B cell (primary cell): ENCODE measurements at regions not wholly inside any gene's neighbourhood (a gene's known extent, or its start where the extent isn't known, plus 50 kb on each side); places are given as distances from the start of the nearest gene placed in this dataset.

Experiments used
- ATAC-seq: fragments of 200-7000 bp; cut with Tn5 transposase; one replicate; pipeline ENCODE4 v1.10.0; 2021; ENCODE audit warnings: low read depth, mild to moderate bottlenecking, moderate number of reproducible peaks, moderate library complexity
- CTCF ChIA-PET: fragments of 350-600 bp; sonication (Branson Sonifier 250); formaldehyde crosslinking; loops from one replicate; lab custom pipeline; 2021; ENCODE audit warnings: antibody characterized with exemption, inconsistent platforms; lab: Charles Lee
- POLR2A ChIA-PET: fragments of 350-600 bp; sonication (Branson Sonifier 250); formaldehyde crosslinking; loops from one replicate; lab custom pipeline; 2021; ENCODE audit warnings: antibody characterized with exemption; lab: Charles Lee
- DNase-seq: peaks from one replicate; pipeline ENCODE4 v3.0.0; 2013
- H2AFZ ChIP-seq: 2 replicates; pipeline ENCODE4 v1.6.1; 2012; ENCODE audit warnings: mild to moderate bottlenecking, low read depth, low read length; ENCODE audit not compliant: insufficient read depth, poor library complexity, severe bottlenecking
- H3K27ac ChIP-seq, 2 donors: 1 replicate in 1 of 2; 2 replicates in 1 of 2; pipeline ENCODE4 v1.5.1; 2012 to 2013; ENCODE audit warnings: low read length in 2 of 2, mild to moderate bottlenecking in 2 of 2, moderate library complexity in 1 of 2
- H3K27me3 ChIP-seq, 4 experiments: fragments of 200-600 bp in 1 of 4; sonication (generic) in 1 of 4; replicated peaks in 1 of 4; 1 replicate in 2 of 4; 2 replicates in 2 of 4; pipeline versions ENCODE4 v1.6.1 to v1.7.0; 2013 to 2016; ENCODE audit warnings: low read length in 3 of 4, mild to moderate bottlenecking in 2 of 4, mixed read lengths in 1 of 4, moderate library complexity in 1 of 4; ENCODE audit not compliant: insufficient read depth in 4 of 4, control insufficient read depth in 3 of 4; ENCODE audit errors: control extremely low read depth in 1 of 4
- H3K36me3 ChIP-seq, 2 experiments: replicated peaks in 1 of 2; 1 replicate in 1 of 2; 2 replicates in 1 of 2; pipeline versions ENCODE4 v1.6.1 to v1.7.1; 2013; ENCODE audit warnings: low read length in 1 of 2; ENCODE audit not compliant: insufficient read depth in 2 of 2, control insufficient read depth in 1 of 2; ENCODE audit errors: control extremely low read depth in 1 of 2, extremely low read depth in 1 of 2
- H3K4me1 ChIP-seq, 2 donors: fragments of 200-600 bp in 1 of 2; sonication (generic) in 1 of 2; 1 replicate in 1 of 2; 2 replicates in 1 of 2; pipeline versions ENCODE4 v1.5.1 to v1.6.1; 2013 to 2017; ENCODE audit warnings: low read length in 2 of 2; ENCODE audit not compliant: control insufficient read depth in 2 of 2, insufficient read depth in 2 of 2
- H3K4me2 ChIP-seq: replicated peaks from 2 replicates; pipeline ENCODE3; 2012; ENCODE audit warnings: mild to moderate bottlenecking, low read depth, low read length; ENCODE audit not compliant: poor library complexity, severe bottlenecking
- H3K4me3 ChIP-seq, 5 experiments: fragments of 200-600 bp in 1 of 5; sonication (generic) in 1 of 5; 1 replicate in 3 of 5; 2 replicates in 2 of 5; pipeline versions ENCODE4 v1.5.1 to v1.7.0; 2011 to 2016; ENCODE audit warnings: low read length in 4 of 5, mild to moderate bottlenecking in 4 of 5, low read depth in 2 of 5, control low read depth in 1 of 5, moderate library complexity in 1 of 5; ENCODE audit not compliant: insufficient read depth in 1 of 5; ENCODE audit errors: control extremely low read depth in 1 of 5, extremely low read depth in 1 of 5
- H3K79me2 ChIP-seq: fragments of 200-600 bp; sonication (generic); one replicate; pipeline ENCODE4 v1.6.0; 2016; ENCODE audit warnings: low read length; ENCODE audit not compliant: control insufficient read depth, insufficient read depth
- H3K9ac ChIP-seq: fragments of 200-600 bp; sonication (generic); 2 replicates; pipeline ENCODE4 v1.6.1; 2017; ENCODE audit warnings: mild to moderate bottlenecking, low read length, moderate library complexity
- H3K9me3 ChIP-seq, 3 donors: one replicate each; pipeline versions ENCODE4 v1.6.1 to v1.7.1; 2013; ENCODE audit warnings: low read length in 2 of 3; ENCODE audit not compliant: control insufficient read depth in 2 of 3, insufficient read depth in 1 of 3; ENCODE audit errors: control extremely low read depth in 1 of 3
- H4K20me1 ChIP-seq: 2 replicates; pipeline ENCODE4 v1.6.0; 2012; ENCODE audit warnings: mild to moderate bottlenecking, low read length; ENCODE audit not compliant: insufficient read depth, control insufficient read depth, poor library complexity, severe bottlenecking
- H3K27ac Mint-ChIP-seq: one replicate; pipeline ENCODE4 v1.8.0; 2021; ENCODE audit warnings: mixed read lengths
- H3K27me3 Mint-ChIP-seq: one replicate; pipeline ENCODE4 v1.8.0; 2021; ENCODE audit warnings: mixed read lengths
- H3K4me1 Mint-ChIP-seq: one replicate; pipeline ENCODE4 v1.8.0; 2021; ENCODE audit warnings: mixed read lengths
- H3K4me3 Mint-ChIP-seq: one replicate; pipeline ENCODE4 v1.8.0; 2021; ENCODE audit warnings: mixed read lengths
- H3K9me3 Mint-ChIP-seq: one replicate; pipeline ENCODE4 v1.8.0; 2022; ENCODE audit warnings: mixed read lengths; ENCODE audit not compliant: insufficient read depth
- CTCF ChIP-seq: fragments of 200-600 bp; IDR thresholded peaks from one replicate; pipeline ENCODE4 v1.8.0; 2022; ENCODE audit warnings: antibody characterized with exemption, mild to moderate bottlenecking
- EZH2 ChIP-seq: IDR thresholded peaks from 2 replicates; pipeline ENCODE4 v1.6.1; 2012; ENCODE audit warnings: borderline replicate concordance, low read depth, mild to moderate bottlenecking, moderate library complexity, low read length; ENCODE audit not compliant: insufficient read depth, poor library complexity, severe bottlenecking
- WGBS: methylation state at CpG from one replicate; pipeline ENCODE4 v1.1.5; 2013; ENCODE audit warnings: missing lambda C conversion rate; ENCODE audit not compliant: insufficient coverage; 5-methylcytosine and 5-hydroxymethylcytosine counted together
- intact Hi-C: fragments of 100-400 bp; cut with micrococcal nuclease; formaldehyde crosslinking; loops from one replicate; pipeline ENCODE4 v1.10.0; 2022

DNA sequence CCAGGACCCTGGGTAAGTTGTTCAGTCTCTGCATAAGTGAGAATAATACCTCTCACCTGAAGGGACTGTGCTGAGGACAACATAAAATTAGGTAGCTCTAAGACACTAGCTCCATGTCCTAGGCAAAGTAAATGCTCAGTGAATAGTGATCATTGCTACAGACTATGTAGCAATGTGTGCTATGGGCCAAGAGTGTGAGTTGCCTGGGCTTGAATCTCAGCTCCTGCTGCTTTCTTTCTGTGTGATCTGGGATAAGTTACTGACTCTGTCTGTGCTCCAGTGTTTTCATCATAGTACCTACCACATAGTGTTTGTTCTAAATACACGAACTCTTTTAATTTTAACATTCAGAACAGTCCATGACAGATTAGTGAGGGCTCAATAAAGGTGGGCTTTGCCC is 81.1 kb upstream of the MFGE8 start:
- no peak overlapping the region for H3K27ac ChIP-seq
- peaks cover 0 to 5% (median 0%) of the 10 kb centered on the region in 4 experiments for H3K27me3 ChIP-seq
- POLR2A ChIA-PET: no interaction called here
- no peaks in the 10 kb centered on the region for H3K4me1 ChIP-seq
- intact Hi-C loops: no loop called here
- H3K4me3 Mint-ChIP-seq: no peak overlapping the region
- CTCF ChIA-PET: no interaction called here
- H3K36me3 ChIP-seq: no peaks in the 10 kb centered on the region
- peaks cover 36% of the 10 kb centered on the region for H3K27me3 Mint-ChIP-seq
- no peaks in the 10 kb centered on the region for H4K20me1 ChIP-seq
- WGBS: no CpG with 5 or more reads among the region's 1 CpG
- no peak for DNase-seq
- no peaks in the 10 kb centered on the region for H3K4me1 Mint-ChIP-seq
- H3K9ac ChIP-seq: no peak overlapping the region
- no peaks in the 10 kb centered on the region for H3K9me3 ChIP-seq
- no peak overlapping the region for H3K27ac Mint-ChIP-seq
- H3K4me2 ChIP-seq: no peak overlapping the region
- H3K9me3 Mint-ChIP-seq: no peaks in the 10 kb centered on the region
- H3K79me2 ChIP-seq: no peaks in the 10 kb centered on the region
- H2AFZ ChIP-seq: no peak overlapping the region
- no peak for ATAC-seq
- no peak for TF ChIP-seq EZH2
- TF ChIP-seq CTCF: no peak
- no peak overlapping the region for H3K4me3 ChIP-seq

DNA sequence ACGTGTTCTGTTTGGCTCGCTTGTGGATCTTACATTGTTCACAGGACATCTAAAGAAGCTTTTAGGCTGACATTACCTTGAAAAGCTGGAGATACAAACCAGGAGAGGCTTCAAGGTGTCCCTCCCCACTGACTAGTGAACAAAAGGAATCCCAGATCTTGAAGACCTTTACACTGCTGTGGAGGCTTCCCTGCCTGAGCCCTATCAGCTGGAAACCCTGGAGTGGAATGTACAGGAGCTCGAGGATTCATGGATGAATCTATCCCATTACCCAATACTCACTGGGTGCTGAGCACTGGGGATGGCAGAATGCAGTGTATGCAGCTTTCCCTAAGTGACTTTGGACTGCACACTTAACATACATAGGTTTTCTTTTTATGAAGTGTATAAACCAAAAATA is 82.3 kb upstream of the MFGE8 start:
- H3K4me1 Mint-ChIP-seq: no peaks in the 10 kb centered on the region
- H3K4me3 Mint-ChIP-seq: no peak overlapping the region
- Histone ChIP-seq H2AFZ (no peak overlapping the region), H3K27me3 (peaks cover 0 to 5% (median 0%) of the 10 kb centered on the region in 4 experiments), H3K27ac (no peak overlapping the region), H3K79me2 (no peaks in the 10 kb centered on the region), H3K36me3 (no peaks in the 10 kb centered on the region), H3K4me3 (no peak overlapping the region), H3K9me3 (no peaks in the 10 kb centered on the region), H3K4me2 (no peak overlapping the region), H3K4me1 (no peaks in the 10 kb centered on the region), H4K20me1 (no peaks in the 10 kb centered on the region), H3K9ac (no peak overlapping the region)
- TF ChIP-seq EZH2 (no peak), CTCF (no peak)
- DNase-seq (no peak), ATAC-seq (no peak)
- WGBS: 78% methylated on average over 2 of the region's 3 CpGs
- no peak overlapping the region for H3K27ac Mint-ChIP-seq
- H3K27me3 Mint-ChIP-seq: peaks cover 31% of the 10 kb centered on the region
- CTCF ChIA-PET: no interaction called here
- POLR2A ChIA-PET: no interaction called here
- H3K9me3 Mint-ChIP-seq: no peaks in the 10 kb centered on the region
- intact Hi-C loops: no loop called here
